Liver (tissue), 3 donors: ENCODE measurements at regions not wholly inside any gene's neighbourhood (a gene's known extent, or its start where the extent isn't known, plus 50 kb on each side); places are given as distances from the start of the nearest gene placed in this dataset.

Experiments used
- JUND ChIP-seq, 2 donors: IDR thresholded peaks; 2 replicates each; pipeline ENCODE4 v1.6.1; 2016; ENCODE audit warnings: antibody characterized with exemption in 2 of 2
- YY1 ChIP-seq: IDR thresholded peaks from 2 replicates; pipeline ENCODE4 v1.6.1; 2016; ENCODE audit warnings: antibody characterized with exemption, mild to moderate bottlenecking
- ZBTB33 ChIP-seq: IDR thresholded peaks from 2 replicates; pipeline ENCODE4 v1.6.1; 2016; ENCODE audit warnings: antibody characterized with exemption
- TF ChIP-seq, protein P1 (sequence below): fragments of 150-350 bp; IDR thresholded peaks from 2 replicates; pipeline ENCODE4 v1.5.1; 2017; ENCODE audit warnings: improper control_type of control experiment, low read depth, low read length; ENCODE audit not compliant: missing input control
- donor health status: healthy.
- donor health status: healthy.

DNA sequence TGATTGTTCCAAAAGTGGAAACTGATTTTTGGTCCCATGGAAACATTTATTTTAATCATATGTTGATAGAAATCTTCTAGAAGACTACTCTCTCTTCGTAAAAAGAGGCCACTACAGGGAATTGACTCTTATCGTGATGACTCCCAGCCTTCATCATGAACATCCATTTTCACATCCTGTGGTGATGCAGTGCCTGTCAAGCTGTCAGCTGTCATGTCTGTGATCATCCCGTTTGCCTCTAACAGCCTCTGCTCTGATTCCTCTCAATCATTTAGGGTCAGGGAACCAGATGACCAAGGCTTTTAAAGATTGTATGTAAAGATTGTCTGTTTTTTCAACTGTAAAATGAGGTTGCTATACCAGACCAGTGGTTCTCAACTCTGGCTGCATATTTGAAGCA is 419.0 kb upstream of the MGAT4C start:
- TF ChIP-seq, protein P1, sequence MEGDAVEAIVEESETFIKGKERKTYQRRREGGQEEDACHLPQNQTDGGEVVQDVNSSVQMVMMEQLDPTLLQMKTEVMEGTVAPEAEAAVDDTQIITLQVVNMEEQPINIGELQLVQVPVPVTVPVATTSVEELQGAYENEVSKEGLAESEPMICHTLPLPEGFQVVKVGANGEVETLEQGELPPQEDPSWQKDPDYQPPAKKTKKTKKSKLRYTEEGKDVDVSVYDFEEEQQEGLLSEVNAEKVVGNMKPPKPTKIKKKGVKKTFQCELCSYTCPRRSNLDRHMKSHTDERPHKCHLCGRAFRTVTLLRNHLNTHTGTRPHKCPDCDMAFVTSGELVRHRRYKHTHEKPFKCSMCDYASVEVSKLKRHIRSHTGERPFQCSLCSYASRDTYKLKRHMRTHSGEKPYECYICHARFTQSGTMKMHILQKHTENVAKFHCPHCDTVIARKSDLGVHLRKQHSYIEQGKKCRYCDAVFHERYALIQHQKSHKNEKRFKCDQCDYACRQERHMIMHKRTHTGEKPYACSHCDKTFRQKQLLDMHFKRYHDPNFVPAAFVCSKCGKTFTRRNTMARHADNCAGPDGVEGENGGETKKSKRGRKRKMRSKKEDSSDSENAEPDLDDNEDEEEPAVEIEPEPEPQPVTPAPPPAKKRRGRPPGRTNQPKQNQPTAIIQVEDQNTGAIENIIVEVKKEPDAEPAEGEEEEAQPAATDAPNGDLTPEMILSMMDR, result no peak
- TF ChIP-seq JUND (IDR thresholded peaks at IDR 0.05) (no peak), YY1 (no peak), ZBTB33 (no peak)
